ENCODE measurements at regions not wholly inside any gene's neighbourhood (a gene's known extent, or its start where the extent isn't known, plus 50 kb on each side); places are given as distances from the start of the nearest gene placed in this dataset.
"Not testable (repeated sequence)": the region's sequence is repeated elsewhere in the genome, so short reads cannot be mapped to it uniquely, and the experiment has no call there.

- DNase-seq = no peak
Observed at GRCh38 chr9:31104249-31104648, 1280.2 kb upstream of the ACO1 start.

GRCh38 chr9:31112491-31112890 lies 1272.0 kb upstream of the ACO1 start:
- DNase-seq = no peak

GRCh38 chr9:31114346-31114745 lies 1270.1 kb upstream of the ACO1 start:
- DNase-seq = no peak

GRCh38 chr9:31119890-31120454 lies 1264.5 kb upstream of the ACO1 start:
- DNase-seq = peak; percentile 38

GRCh38 chr9:31124389-31124788 lies 1260.1 kb upstream of the ACO1 start:
- no peak for DNase-seq

- no peak for DNase-seq
Observed at GRCh38 chr9:31135567-31135966, 1248.9 kb upstream of the ACO1 start.

GRCh38 chr9:31136524-31136923 lies 1247.9 kb upstream of the ACO1 start:
- DNase-seq = no peak

GRCh38 chr9:31137176-31138160 lies 1247.0 kb upstream of the ACO1 start:
- DNase-seq = no peak

- no peak for DNase-seq
Observed at GRCh38 chr9:31140316-31140715, 1244.1 kb upstream of the ACO1 start.

GRCh38 chr9:31142456-31142855 lies 1242.0 kb upstream of the ACO1 start:
- no peak for DNase-seq

GRCh38 chr9:31144614-31145013 lies 1239.8 kb upstream of the ACO1 start:
- no peak for DNase-seq

- no peak for DNase-seq
Observed at GRCh38 chr9:31146485-31147166, 1237.8 kb upstream of the ACO1 start.

GRCh38 chr9:31153250-31153840 lies 1231.1 kb upstream of the ACO1 start:
- DNase-seq = no peak

GRCh38 chr9:31166516-31166915 lies 1217.9 kb upstream of the ACO1 start:
- no peak for DNase-seq

GRCh38 chr9:31168161-31168560 lies 1216.3 kb upstream of the ACO1 start:
- DNase-seq = no peak

- no peak for DNase-seq
Observed at GRCh38 chr9:31174681-31175080, 1209.8 kb upstream of the ACO1 start.

- no peak for DNase-seq
Observed at GRCh38 chr9:31183866-31184265, 1200.6 kb upstream of the ACO1 start.

- no peak for DNase-seq
Observed at GRCh38 chr9:31185831-31186230, 1198.6 kb upstream of the ACO1 start.

GRCh38 chr9:31188496-31188895 lies 1195.9 kb upstream of the ACO1 start:
- DNase-seq = no peak

GRCh38 chr9:31210978-31211570 lies 1173.4 kb upstream of the ACO1 start:
- peak; percentile 6 for DNase-seq

GRCh38 chr9:31229976-31230375 lies 1154.5 kb upstream of the ACO1 start:
- not testable (repeated sequence) for DNase-seq

GRCh38 chr9:31232485-31232884 lies 1152.0 kb upstream of the ACO1 start:
- DNase-seq = no peak

- DNase-seq = no peak
Observed at GRCh38 chr9:31236344-31236743, 1148.1 kb upstream of the ACO1 start.
